Endothelial cell of umbilical vein (primary cell): ENCODE measurements at regions not wholly inside any gene's neighbourhood (a gene's known extent, or its start where the extent isn't known, plus 50 kb on each side); places are given as distances from the start of the nearest gene placed in this dataset.

Experiments
- BruUV-seq: library from RNA; stranded (reverse); fragments of 400-500 nt; replicated peaks from 2 replicates; lab custom pipeline; 2021; lab: Mats Ljungman, UMichigan
- CTCF ChIA-PET: fragments of 300-600, 350-600 bp; sonication (Branson Sonifier 250); formaldehyde crosslinking; loops from one replicate; lab custom pipeline; 2021; ENCODE audit warnings: antibody characterized with exemption, inconsistent platforms; lab: Charles Lee
- POLR2A ChIA-PET: fragments of 300-600, 350-600 bp; sonication (Branson Sonifier 250); formaldehyde crosslinking; loops from one replicate; lab custom pipeline; 2021; ENCODE audit warnings: antibody characterized with exemption, inconsistent platforms; lab: Charles Lee
- DNase-seq: peaks from one replicate; pipeline ENCODE4 v3.0.0-alpha.2; 2011; ENCODE audit warnings: low read depth, low spot score
- FAIRE-seq: peaks from 2 replicates; lab custom pipeline; 2011; peaks lifted over from hg19 to GRCh38; lab: Jason Lieb, UNC
- H2AFZ ChIP-seq: 2 replicates; pipeline ENCODE4 v1.6.0; 2012; ENCODE audit warnings: low read depth, low read length, control low read depth, inconsistent platforms
- H3K27ac ChIP-seq: 2 replicates; pipeline ENCODE4 v1.5.1; 2011; ENCODE audit warnings: low read depth, mild to moderate bottlenecking, control low read depth, low read length, moderate library complexity; ENCODE audit not compliant: insufficient read depth
- H3K27me3 ChIP-seq, 2 experiments: 2 replicates each; pipeline versions ENCODE4 v1.6.0 to v1.6.1; 2011; ENCODE audit warnings: low read length in 2 of 2, mixed read lengths in 1 of 2; ENCODE audit not compliant: control insufficient read depth in 2 of 2, insufficient read depth in 2 of 2
- H3K36me3 ChIP-seq, 2 experiments: 2 replicates in 1 of 2; 3 replicates in 1 of 2; pipeline ENCODE4 v1.5.1; 2011; ENCODE audit warnings: low read length in 2 of 2, mild to moderate bottlenecking in 1 of 2, moderate library complexity in 1 of 2; ENCODE audit not compliant: control insufficient read depth in 2 of 2, insufficient read depth in 2 of 2; ENCODE audit errors: extremely low read depth in 1 of 2
- H3K4me1 ChIP-seq: 3 replicates; pipeline ENCODE4 v1.5.1; 2011; ENCODE audit warnings: mild to moderate bottlenecking, low read length; ENCODE audit not compliant: control insufficient read depth, insufficient read depth; ENCODE audit errors: extremely low read depth
- H3K4me2 ChIP-seq: 2 replicates; pipeline ENCODE4 v1.6.1; 2011; ENCODE audit warnings: low read length, control low read depth, mixed read lengths; ENCODE audit not compliant: insufficient read depth
- H3K4me3 ChIP-seq, 3 experiments: fragments of 200-600 bp in 1 of 3; sonication (generic), shearing (Covaris generic) in 1 of 3; replicated peaks in 1 of 3; 2 replicates each; pipeline ENCODE4 v1.5.1; 2011 to 2016; ENCODE audit warnings: control low read depth in 3 of 3, low read length in 3 of 3, mild to moderate bottlenecking in 2 of 3, inconsistent platforms in 1 of 3, low read depth in 1 of 3, moderate library complexity in 1 of 3; ENCODE audit not compliant: insufficient read depth in 1 of 3
- H3K79me2 ChIP-seq: 2 replicates; pipeline ENCODE4 v1.6.0; 2012; ENCODE audit warnings: low read length, inconsistent platforms; ENCODE audit not compliant: control insufficient read depth, insufficient read depth
- H3K9ac ChIP-seq: replicated peaks from 2 replicates; pipeline ENCODE3; 2011; ENCODE audit warnings: low read length, control low read depth; ENCODE audit not compliant: insufficient read depth; ENCODE audit errors: extremely low read depth
- H3K9me1 ChIP-seq: replicated peaks from 3 replicates; pipeline ENCODE4 v1.6.0; 2011; ENCODE audit warnings: mild to moderate bottlenecking, low read length; ENCODE audit not compliant: control insufficient read depth, insufficient read depth; ENCODE audit errors: extremely low read depth
- H3K9me3 ChIP-seq: replicated peaks from 2 replicates; pipeline ENCODE4 v1.5.1; 2012; ENCODE audit warnings: low read length, inconsistent platforms; ENCODE audit not compliant: control insufficient read depth, insufficient read depth
- H4K20me1 ChIP-seq: replicated peaks from 2 replicates; pipeline ENCODE3; 2011; ENCODE audit warnings: mild to moderate bottlenecking, low read length; ENCODE audit not compliant: control insufficient read depth, insufficient read depth; ENCODE audit errors: extremely low read depth
- CTCF ChIP-seq, 2 donors: IDR thresholded peaks; 1 replicate in 1 of 2; 2 replicates in 1 of 2; pipeline ENCODE4 v1.5.1; 2011; ENCODE audit warnings: low read length in 2 of 2, mild to moderate bottlenecking in 2 of 2, moderate library complexity in 2 of 2, control low read depth in 1 of 2, inconsistent platforms in 1 of 2, low read depth in 1 of 2; ENCODE audit not compliant: insufficient read depth in 1 of 2; ENCODE audit errors: extremely low read depth in 1 of 2
- EZH2 ChIP-seq: IDR thresholded peaks from 2 replicates; pipeline ENCODE4 v1.6.1; 2012; ENCODE audit warnings: borderline replicate concordance, low read depth, mild to moderate bottlenecking, moderate library complexity, low read length, inconsistent platforms; ENCODE audit not compliant: severe bottlenecking
- FOS ChIP-seq: IDR thresholded peaks from 2 replicates; pipeline ENCODE4 v1.6.1; 2011; ENCODE audit warnings: mild to moderate bottlenecking, low read length, moderate library complexity, borderline replicate concordance; ENCODE audit not compliant: insufficient read depth
- GATA2 ChIP-seq: IDR thresholded peaks from 2 replicates; pipeline ENCODE4 v1.7.0; 2011; ENCODE audit warnings: low read depth, mild to moderate bottlenecking, moderate library complexity, mixed read lengths, low read length; ENCODE audit not compliant: insufficient read length, insufficient read depth
- JUN ChIP-seq: IDR thresholded peaks from 2 replicates; pipeline ENCODE4 v1.6.1; 2011; ENCODE audit warnings: borderline replicate concordance, low read depth; ENCODE audit not compliant: insufficient read length, insufficient read depth
- MAX ChIP-seq: IDR thresholded peaks from 2 replicates; pipeline ENCODE4 v1.6.1; 2011; ENCODE audit not compliant: insufficient read depth, insufficient read length
- MYC ChIP-seq: IDR thresholded peaks from one replicate; pipeline ENCODE4 v1.6.1; 2011; ENCODE audit warnings: mild to moderate bottlenecking, low read depth, low read length
- POLR2A ChIP-seq: IDR thresholded peaks from 2 replicates; pipeline ENCODE4 v1.6.1; 2012; ENCODE audit warnings: low read depth, mild to moderate bottlenecking, control low read depth, low read length
- POLR2AphosphoS5 ChIP-seq: IDR thresholded peaks from 2 replicates; pipeline ENCODE4 v1.6.1; 2012; ENCODE audit warnings: low read depth, mild to moderate bottlenecking, control low read depth, low read length, moderate library complexity; ENCODE audit not compliant: insufficient read depth
- dilution Hi-C: fragments of 300-500 bp; cut with MboI; formaldehyde crosslinking; loops from one replicate; pipeline ENCODE4 v1.15.0; 2019; ENCODE audit warnings: low sequenced_read_pairs; ENCODE audit not compliant: extremely low pct_ligation_motif_present
- intact Hi-C: fragments of 100-400 bp; cut with micrococcal nuclease; formaldehyde crosslinking; loops from one replicate; pipeline ENCODE4 v1.10.0; 2022

- no peak for FAIRE-seq
- intact Hi-C loops, result no loop called here
- POLR2A ChIA-PET, result no interaction called here
Observed at GRCh38 chr18:72444798-72445155, 99.4 kb downstream of the CBLN2 start.

More at GRCh38 chr18:72444798-72445155, 99.4 kb downstream of the CBLN2 start:
- no peaks in the 10 kb centered on the region for H3K9me3 ChIP-seq
- H3K9me1 ChIP-seq, result no peaks in the 10 kb centered on the region
- dilution Hi-C loops, result no loop called here
- CTCF ChIA-PET, result no interaction called here
- H3K27me3 ChIP-seq, result no peaks in the 10 kb centered on the region
- no peak overlapping the region for H3K4me2 ChIP-seq
- H3K4me3 ChIP-seq, result no peak overlapping the region
- H2AFZ ChIP-seq, result no peak overlapping the region
- no peaks in the 10 kb centered on the region for H3K36me3 ChIP-seq
- H3K79me2 ChIP-seq, result no peaks in the 10 kb centered on the region
- no TSS peak for BruUV-seq
- no peaks in the 10 kb centered on the region for H3K4me1 ChIP-seq
- H3K9ac ChIP-seq, result no peak overlapping the region
- no peaks in the 10 kb centered on the region for H4K20me1 ChIP-seq
- TF ChIP-seq MYC (no peak), FOS (no peak), GATA2 (no peak), EZH2 (no peak), MAX (no peak), CTCF (IDR thresholded peaks at IDR 0.05; ENCODE audit: extremely low read depth in 1 of 2, insufficient read depth in 1 of 2, low read depth in 1 of 2, low read length in 2 of 2) (no peak), POLR2AphosphoS5 (no peak), JUN (no peak), POLR2A (no peak)
- H3K27ac ChIP-seq, result no peak overlapping the region
- no peak for DNase-seq
